Tibial nerve (tissue), 4 donors: ENCODE measurements at regions not wholly inside any gene's neighbourhood (a gene's known extent, or its start where the extent isn't known, plus 50 kb on each side); places are given as distances from the start of the nearest gene placed in this dataset.

ENCODE experiments used
- DNase-seq, 2 donors: peaks; one replicate each; pipeline ENCODE4 v3.0.0-alpha.2; 2019; ENCODE audit warnings: low spot score in 2 of 2
- H3K27ac ChIP-seq, 4 donors: fragments of 200-600 bp; sonication (generic) in 3 of 4; one replicate each; pipeline ENCODE4 v1.5.1; 2017 to 2019; ENCODE audit warnings: mild to moderate bottlenecking in 1 of 4
- H3K27me3 ChIP-seq, 2 donors: fragments of 200-600 bp; sonication (generic) in 1 of 2; one replicate each; pipeline versions ENCODE4 v1.5.1 to v1.6.0; 2017 to 2019
- H3K36me3 ChIP-seq, 3 donors: fragments of 200-600 bp; sonication (generic); one replicate each; pipeline ENCODE4 v1.5.1; 2018 to 2019
- H3K4me1 ChIP-seq, 4 donors: fragments of 200-600 bp; sonication (generic) in 3 of 4; one replicate each; pipeline ENCODE4 v1.5.1; 2017 to 2019
- H3K4me3 ChIP-seq, 4 donors: fragments of 200-600 bp; sonication (generic) in 3 of 4; one replicate each; pipeline ENCODE4 v1.5.1; 2017 to 2019; ENCODE audit warnings: mild to moderate bottlenecking in 1 of 4, moderate library complexity in 1 of 4
- H3K9me3 ChIP-seq, 4 donors: fragments of 200-600 bp; sonication (generic) in 3 of 4; one replicate each; pipeline ENCODE4 v1.5.1; 2017 to 2019
- EP300 ChIP-seq, 2 donors: sonication (generic); formaldehyde crosslinking; IDR thresholded peaks; one replicate each; pipeline ENCODE4 v1.6.1; 2017; ENCODE audit warnings: antibody characterized with exemption in 2 of 2, mild to moderate bottlenecking in 1 of 2
- POLR2A ChIP-seq, 2 donors: fragments of 450-650 bp; IDR thresholded peaks; one replicate each; pipeline ENCODE4 v1.6.1; 2017; ENCODE audit warnings: antibody characterized with exemption in 2 of 2, mild to moderate bottlenecking in 2 of 2, moderate library complexity in 2 of 2
- WGBS, 2 donors: methylation state at CpG; one replicate each; pipeline ENCODE4 v1.1.5; 2018; 5-methylcytosine and 5-hydroxymethylcytosine counted together
- TF ChIP-seq, protein P1 (sequence below), 5 experiments: fragments of 200-600 bp in 3 of 5; fragments of 450-650 bp in 2 of 5; sonication (generic) in 3 of 5; IDR thresholded peaks; one replicate each; pipeline ENCODE4 v1.5.1; 2016 to 2019; ENCODE audit warnings: antibody characterized with exemption in 5 of 5, mild to moderate bottlenecking in 3 of 5, moderate library complexity in 2 of 5

GRCh38 chr5:51148437-51148836 lies 234.8 kb upstream of the ISL1 start:
- H3K4me1 ChIP-seq, result no peaks in the 10 kb centered on the region
- H3K27me3 ChIP-seq, result no peaks in the 10 kb centered on the region
- no peak overlapping the region for H3K27ac ChIP-seq
- no peaks in the 10 kb centered on the region for H3K36me3 ChIP-seq
- 80 to 86% methylated on average over 2 of the region's 2 CpGs for WGBS, 2 donors
- TF ChIP-seq EP300 (IDR thresholded peaks at IDR 0.05) (no peak), POLR2A (IDR thresholded peaks at IDR 0.05) (no peak)
- TF ChIP-seq, protein P1, sequence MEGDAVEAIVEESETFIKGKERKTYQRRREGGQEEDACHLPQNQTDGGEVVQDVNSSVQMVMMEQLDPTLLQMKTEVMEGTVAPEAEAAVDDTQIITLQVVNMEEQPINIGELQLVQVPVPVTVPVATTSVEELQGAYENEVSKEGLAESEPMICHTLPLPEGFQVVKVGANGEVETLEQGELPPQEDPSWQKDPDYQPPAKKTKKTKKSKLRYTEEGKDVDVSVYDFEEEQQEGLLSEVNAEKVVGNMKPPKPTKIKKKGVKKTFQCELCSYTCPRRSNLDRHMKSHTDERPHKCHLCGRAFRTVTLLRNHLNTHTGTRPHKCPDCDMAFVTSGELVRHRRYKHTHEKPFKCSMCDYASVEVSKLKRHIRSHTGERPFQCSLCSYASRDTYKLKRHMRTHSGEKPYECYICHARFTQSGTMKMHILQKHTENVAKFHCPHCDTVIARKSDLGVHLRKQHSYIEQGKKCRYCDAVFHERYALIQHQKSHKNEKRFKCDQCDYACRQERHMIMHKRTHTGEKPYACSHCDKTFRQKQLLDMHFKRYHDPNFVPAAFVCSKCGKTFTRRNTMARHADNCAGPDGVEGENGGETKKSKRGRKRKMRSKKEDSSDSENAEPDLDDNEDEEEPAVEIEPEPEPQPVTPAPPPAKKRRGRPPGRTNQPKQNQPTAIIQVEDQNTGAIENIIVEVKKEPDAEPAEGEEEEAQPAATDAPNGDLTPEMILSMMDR (IDR thresholded peaks at IDR 0.05), result no peak
- peaks cover 0 to 12% (median 2%) of the 10 kb centered on the region in 4 donors for H3K9me3 ChIP-seq
- H3K4me3 ChIP-seq, result no peak overlapping the region
- DNase-seq, result no peak

DNA sequence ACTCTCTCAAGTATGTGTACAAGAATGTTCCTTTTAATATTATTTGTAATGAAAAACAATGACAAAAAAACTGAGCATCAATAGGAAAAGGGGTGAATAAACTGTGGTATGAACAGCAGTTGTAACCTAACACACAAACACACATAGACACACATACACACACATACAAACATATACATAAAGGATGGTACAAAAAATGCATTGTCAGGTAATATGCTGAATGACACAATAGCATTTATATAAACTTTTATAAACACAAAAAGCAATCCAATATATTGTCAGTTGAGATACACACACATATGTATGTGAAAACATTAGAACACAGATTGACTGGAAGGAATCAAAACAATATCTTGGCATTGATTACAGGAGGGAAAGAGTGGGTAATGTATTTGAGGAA lies 227.0 kb upstream of the ISL1 start:
- TF ChIP-seq EP300 (IDR thresholded peaks at IDR 0.05) (no peak), POLR2A (IDR thresholded peaks at IDR 0.05) (no peak)
- TF ChIP-seq, protein P1 (IDR thresholded peaks at IDR 0.05), result no peak
- Histone ChIP-seq H3K27ac (no peak overlapping the region), H3K4me3 (no peak overlapping the region), H3K4me1 (no peaks in the 10 kb centered on the region), H3K36me3 (no peaks in the 10 kb centered on the region), H3K9me3 (peaks cover 0 to 7% (median 0%) of the 10 kb centered on the region in 4 donors), H3K27me3 (no peaks in the 10 kb centered on the region)
- no peak for DNase-seq

DNA sequence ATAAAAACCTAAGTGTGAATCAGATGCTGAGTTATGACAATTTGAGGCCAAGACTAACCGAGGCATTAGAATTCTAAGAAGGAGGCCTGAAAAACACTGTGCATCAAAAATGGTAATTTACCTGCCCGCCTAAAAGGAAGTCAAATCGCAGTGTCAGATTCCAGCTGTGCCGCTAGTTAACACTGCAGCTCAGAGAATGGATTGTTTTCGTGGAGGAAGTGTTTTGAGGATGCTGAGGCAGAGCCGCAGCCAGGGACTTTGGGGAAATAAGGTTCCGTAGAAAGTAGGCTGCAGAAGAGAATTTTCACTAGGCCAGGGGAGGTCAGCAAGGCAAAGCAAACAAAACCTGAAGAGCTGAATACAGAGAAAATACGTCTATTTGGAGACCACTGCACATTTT lies 226.4 kb upstream of the ISL1 start:
- H3K27ac ChIP-seq, result no peak overlapping the region
- no peaks in the 10 kb centered on the region for H3K4me1 ChIP-seq
- peaks cover 0 to 14% (median 0%) of the 10 kb centered on the region in 4 donors for H3K9me3 ChIP-seq
- H3K27me3 ChIP-seq, result no peaks in the 10 kb centered on the region
- H3K4me3 ChIP-seq, result no peak overlapping the region
- no peaks in the 10 kb centered on the region for H3K36me3 ChIP-seq
- WGBS, 2 donors, result 41 to 45% methylated on average over 8 of the region's 8 CpGs
- TF ChIP-seq EP300 (IDR thresholded peaks at IDR 0.05) (no peak), POLR2A (IDR thresholded peaks at IDR 0.05) (no peak)
- TF ChIP-seq, protein P1 (IDR thresholded peaks at IDR 0.05), result no peak
- DNase-seq, result no peak

- Histone ChIP-seq H3K9me3 (peaks cover 0 to 23% (median 0%) of the 10 kb centered on the region in 4 donors), H3K4me3 (no peak overlapping the region), H3K27me3 (no peaks in the 10 kb centered on the region), H3K27ac (no peak overlapping the region), H3K36me3 (no peaks in the 10 kb centered on the region), H3K4me1 (no peaks in the 10 kb centered on the region)
- TF ChIP-seq, protein P1 (IDR thresholded peaks at IDR 0.05), result no peak
- TF ChIP-seq EP300 (IDR thresholded peaks at IDR 0.05) (no peak), POLR2A (IDR thresholded peaks at IDR 0.05) (no peak)
- WGBS, 2 donors, result 86 to 88% methylated on average over 5 of the region's 5 CpGs
- DNase-seq, result no peak
Observed at GRCh38 chr5:51159164-51159563, 224.1 kb upstream of the ISL1 start.

DNA sequence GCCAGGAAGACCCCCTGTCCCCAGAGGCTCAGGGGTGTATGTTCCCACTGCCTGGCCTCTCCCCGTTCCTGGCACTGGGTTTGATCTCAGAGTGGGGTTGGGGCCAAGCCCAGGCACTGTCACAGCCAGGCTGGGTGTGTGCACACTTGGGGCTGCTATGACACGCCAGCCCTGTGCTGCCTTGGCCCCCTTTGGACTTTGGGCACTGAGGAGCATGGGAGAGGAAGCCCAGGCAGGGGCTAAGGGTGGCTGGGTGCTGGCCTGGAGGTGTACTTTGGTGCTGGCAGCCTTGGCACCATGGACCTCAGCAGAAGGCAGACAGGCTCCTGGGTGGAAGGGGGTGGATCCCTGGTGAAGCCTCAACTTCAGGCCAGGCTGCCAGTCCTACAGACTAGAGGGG lies 223.6 kb upstream of the ISL1 start:
- 67 to 72% methylated on average over 1 to 2 of the region's 2 CpGs for WGBS, 2 donors
- no peak overlapping the region for H3K27ac ChIP-seq
- no peaks in the 10 kb centered on the region for H3K36me3 ChIP-seq
- TF ChIP-seq, protein P1 (IDR thresholded peaks at IDR 0.05), result no peak
- TF ChIP-seq EP300 (IDR thresholded peaks at IDR 0.05), result no peak
- TF ChIP-seq POLR2A (IDR thresholded peaks at IDR 0.05), result no peak
- H3K27me3 ChIP-seq, result no peaks in the 10 kb centered on the region
- DNase-seq, result no peak
- no peak overlapping the region for H3K4me3 ChIP-seq
- no peaks in the 10 kb centered on the region for H3K4me1 ChIP-seq
- peaks cover 0 to 23% (median 0%) of the 10 kb centered on the region in 4 donors for H3K9me3 ChIP-seq
